ENCODE measurements at regions not wholly inside any gene's neighbourhood (a gene's known extent, or its start where the extent isn't known, plus 50 kb on each side); places are given as distances from the start of the nearest gene placed in this dataset.
"Not testable (repeated sequence)": the region's sequence is repeated elsewhere in the genome, so short reads cannot be mapped to it uniquely, and the experiment has no call there.

GRCh38 chr2:87548681-87549536, 199.0 kb upstream of the PLGLB2 start:
- DNase-seq: not testable (repeated sequence)

GRCh38 chr2:87549561-87550202, 198.2 kb upstream of the PLGLB2 start:
- not testable (repeated sequence) for DNase-seq

DNA sequence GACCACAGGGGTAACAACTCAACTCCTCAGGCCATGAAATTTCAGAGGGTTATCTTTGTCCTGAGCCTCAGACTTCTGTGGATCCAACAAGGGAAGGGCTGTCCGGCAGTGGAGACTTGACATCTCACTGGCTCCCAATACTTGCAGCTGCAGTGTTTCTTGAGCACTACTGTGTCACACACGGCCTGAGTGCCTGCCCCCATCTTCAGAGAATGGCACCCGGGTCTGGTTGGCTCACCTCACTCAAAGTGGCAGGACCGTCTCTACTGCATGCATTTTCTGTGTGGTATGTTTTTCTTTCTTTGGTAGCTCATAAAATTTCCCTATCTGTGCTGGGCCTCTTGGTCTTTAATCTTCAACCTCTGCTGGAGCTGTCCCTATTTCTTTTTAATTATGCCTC, 193.2 kb upstream of the PLGLB2 start:
- not testable (repeated sequence) for DNase-seq

DNA sequence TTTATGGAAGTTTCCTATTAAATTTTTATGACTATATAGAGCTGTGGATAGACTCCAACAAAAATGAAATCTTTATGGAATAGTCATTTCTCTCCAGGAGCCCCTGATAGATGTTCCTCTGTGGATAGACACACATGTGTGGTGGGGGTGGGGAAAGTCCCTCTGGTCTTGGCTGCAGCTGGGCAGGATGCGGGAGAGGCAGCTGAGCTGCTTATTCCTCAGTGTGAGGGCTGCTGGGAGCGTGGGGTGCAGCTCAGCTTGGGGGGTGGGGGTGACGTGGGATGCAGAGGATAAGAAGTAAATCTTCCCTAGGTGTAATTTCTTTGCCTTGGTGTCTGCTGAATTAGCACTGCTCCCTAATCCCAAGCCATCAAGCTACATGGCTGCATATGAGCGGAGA, 192.8 kb upstream of the PLGLB2 start:
- not testable (repeated sequence) for DNase-seq

- not testable (repeated sequence) for DNase-seq
These were observed 188.9 kb upstream of the PLGLB2 start for GRCh38 chr2:87559001-87559400.

- not testable (repeated sequence) for DNase-seq
These were observed 188.2 kb upstream of the PLGLB2 start for GRCh38 chr2:87559735-87560134.

DNA sequence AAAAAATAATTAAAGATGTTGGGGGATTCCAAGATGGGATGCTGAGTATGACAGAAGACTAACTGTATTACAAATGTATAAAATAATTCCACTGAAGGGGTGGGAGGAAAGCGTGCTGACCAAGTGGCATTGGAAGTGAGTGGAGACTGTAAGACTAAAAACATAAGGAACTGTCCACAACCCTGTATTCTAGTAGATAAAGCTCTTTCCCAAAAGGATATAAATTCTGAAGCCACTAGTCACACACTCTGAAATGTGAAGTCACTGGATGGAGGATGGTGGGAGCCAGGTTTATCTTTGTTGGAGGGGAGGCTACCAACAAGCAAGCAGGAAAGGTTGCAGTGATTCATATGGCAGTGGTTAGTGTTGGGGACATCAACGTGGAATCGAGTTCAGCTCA, 182.8 kb upstream of the PLGLB2 start:
- not testable (repeated sequence) for DNase-seq

DNA sequence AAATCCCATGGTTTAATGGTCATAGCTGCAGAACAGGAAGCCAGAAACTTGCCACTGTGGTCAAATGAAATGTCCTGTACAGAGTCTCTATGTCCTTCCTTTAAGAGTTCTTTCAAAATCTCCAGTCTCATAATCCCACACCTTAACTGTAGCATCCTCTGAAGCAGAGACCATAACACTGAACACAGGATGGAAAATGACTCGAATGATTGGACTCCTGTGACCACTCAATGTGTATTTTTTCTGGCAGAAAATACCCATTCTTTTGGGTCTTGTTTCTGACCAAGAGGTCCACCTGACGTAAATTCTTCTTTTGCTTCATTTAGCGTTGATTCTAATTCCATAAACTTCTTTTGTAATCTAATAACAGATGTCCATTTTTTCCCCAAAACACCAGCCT, 181.4 kb upstream of the PLGLB2 start:
- not testable (repeated sequence) for DNase-seq

GRCh38 chr2:87567093-87567492, 180.8 kb upstream of the PLGLB2 start:
- DNase-seq: not testable (repeated sequence)

- DNase-seq: not testable (repeated sequence)
These were observed 180.0 kb upstream of the PLGLB2 start for GRCh38 chr2:87567912-87568311.

DNA sequence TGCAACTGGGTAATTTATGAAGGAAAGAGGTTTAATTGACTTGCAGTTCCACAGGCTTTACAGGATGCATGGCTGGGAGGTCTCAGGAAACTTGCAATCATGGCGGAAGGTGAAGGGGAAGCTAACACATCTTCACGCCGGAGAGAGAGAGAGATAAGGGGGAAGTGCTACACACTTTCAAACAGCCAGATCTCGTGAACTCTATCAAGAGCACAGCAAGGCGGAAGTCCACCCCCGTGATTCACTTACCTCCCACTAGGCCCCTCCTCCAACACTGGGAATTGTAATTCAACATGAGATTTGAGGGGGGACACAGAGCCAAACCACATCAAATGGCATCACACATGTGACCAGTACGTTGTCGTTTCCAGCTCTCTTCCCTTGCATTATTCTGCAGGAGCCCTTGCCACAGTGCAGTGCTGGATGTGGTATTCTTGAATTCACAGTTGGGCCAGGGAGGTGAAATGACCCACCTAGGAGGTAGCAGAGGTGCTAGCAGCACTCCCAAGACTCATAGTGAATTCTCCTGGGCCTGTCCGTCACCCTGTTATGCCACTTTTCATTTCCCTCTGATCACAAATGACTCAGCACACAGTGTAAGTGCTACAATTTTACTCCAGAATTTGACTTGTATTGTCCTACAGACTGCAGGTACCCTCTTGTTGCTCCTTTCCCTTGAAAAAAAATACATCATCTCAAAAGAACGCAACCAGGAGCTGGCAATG, 179.2 kb upstream of the PLGLB2 start:
- peak in 3 of 4 experiments; percentile 21 to 42 (median 36) for DNase-seq

DNA sequence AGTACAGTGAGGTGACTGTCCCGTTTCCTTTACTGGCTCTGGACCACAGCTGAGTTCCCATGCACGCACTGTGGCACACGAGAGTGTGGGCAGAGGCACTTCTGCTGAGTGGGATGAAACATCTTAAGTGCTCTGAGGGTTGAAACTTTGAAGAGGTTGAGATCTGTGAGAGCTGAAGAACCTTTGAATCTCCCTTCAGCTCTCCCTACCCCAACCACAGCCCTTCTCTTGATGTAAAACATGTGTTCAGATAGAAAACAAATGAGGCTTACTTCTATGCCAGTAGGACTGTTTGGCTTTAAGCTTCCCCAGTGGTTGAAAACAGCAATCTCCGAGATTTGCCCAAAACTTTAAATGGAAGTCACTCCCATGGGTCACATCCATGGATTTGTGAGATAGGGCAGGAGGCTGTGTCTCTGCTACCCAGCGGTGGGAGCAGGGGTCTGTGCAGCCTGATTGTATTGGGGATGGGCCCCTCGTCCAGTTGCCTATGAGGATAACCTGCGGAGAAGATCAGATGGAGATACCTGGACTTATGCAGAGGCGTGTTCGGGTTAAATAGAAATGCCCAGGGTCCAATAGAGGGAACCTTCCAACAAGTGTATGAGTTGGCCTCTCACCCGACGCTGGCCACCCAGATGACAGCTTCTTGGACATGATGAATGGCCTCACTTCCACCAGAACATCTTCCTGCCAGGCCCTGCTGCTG, 178.0 kb upstream of the PLGLB2 start:
- not testable (repeated sequence) for DNase-seq

DNA sequence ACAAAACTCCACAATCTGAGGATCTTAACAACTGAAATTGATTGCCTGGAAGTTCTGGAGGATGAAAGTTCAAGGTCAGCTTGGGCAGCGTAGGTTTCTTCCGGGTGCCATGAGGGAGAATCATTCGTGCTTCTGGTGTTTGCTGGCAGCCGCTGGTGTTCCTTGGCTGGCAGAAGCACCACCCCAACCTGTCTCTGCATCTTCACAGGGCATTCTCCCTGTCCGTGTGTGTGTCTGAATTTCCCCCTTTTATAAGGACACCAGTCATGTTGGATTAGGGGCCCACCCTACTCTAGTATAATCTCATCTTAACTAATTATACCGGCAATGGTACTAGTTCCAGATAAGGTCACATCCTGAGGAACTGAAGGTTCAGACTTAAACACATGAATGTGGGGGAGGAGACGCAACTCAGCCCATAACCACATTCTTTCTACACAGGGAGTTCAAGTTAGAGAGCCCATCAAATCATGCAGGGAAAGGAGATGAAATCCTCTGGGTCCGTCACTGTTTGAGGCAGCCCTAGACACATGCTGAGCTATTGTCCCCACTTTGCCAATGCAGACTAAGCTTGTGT, 175.9 kb upstream of the PLGLB2 start:
- DNase-seq: not testable (repeated sequence)

GRCh38 chr2:87572906-87573305, 175.0 kb upstream of the PLGLB2 start:
- not testable (repeated sequence) for DNase-seq

DNA sequence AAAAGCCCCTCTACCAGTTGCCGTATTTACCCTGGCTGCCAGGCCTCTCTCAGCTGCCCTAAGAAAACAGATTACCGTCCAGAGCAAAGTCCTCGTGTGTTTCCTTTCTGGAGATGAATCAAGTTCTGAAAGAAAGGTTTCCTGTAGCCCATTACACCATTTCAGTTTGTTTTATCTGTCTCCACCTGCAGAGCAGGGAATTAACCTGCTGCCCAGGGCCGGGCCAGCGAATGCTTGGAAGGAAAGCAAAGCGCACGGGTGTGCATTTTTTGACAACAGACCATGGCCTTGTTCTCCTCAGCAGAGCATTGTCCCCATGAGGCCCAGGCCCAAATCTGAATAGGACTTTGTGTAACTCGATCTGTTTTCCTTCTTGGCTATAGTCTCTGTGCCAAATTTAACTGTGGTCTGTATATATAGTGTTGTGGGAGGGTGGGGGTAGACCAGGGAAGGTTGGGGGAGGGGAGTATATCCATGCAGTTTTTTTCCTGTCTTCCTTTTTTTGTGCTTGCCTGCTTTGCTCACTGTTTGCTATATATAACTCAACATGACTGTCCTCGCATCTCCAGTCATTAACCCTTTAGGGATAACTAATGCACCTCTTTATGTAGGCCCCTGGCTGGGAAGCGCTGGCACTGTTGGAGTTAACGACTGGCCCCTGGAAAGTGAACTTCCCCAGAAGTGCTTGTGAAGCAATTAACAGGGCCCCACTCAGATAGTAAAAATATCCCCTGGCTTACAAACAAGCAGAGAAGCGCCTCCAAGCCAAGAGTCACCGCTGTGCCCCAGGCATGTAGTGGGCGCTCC, 174.3 kb upstream of the PLGLB2 start:
- not testable (repeated sequence) for DNase-seq

DNA sequence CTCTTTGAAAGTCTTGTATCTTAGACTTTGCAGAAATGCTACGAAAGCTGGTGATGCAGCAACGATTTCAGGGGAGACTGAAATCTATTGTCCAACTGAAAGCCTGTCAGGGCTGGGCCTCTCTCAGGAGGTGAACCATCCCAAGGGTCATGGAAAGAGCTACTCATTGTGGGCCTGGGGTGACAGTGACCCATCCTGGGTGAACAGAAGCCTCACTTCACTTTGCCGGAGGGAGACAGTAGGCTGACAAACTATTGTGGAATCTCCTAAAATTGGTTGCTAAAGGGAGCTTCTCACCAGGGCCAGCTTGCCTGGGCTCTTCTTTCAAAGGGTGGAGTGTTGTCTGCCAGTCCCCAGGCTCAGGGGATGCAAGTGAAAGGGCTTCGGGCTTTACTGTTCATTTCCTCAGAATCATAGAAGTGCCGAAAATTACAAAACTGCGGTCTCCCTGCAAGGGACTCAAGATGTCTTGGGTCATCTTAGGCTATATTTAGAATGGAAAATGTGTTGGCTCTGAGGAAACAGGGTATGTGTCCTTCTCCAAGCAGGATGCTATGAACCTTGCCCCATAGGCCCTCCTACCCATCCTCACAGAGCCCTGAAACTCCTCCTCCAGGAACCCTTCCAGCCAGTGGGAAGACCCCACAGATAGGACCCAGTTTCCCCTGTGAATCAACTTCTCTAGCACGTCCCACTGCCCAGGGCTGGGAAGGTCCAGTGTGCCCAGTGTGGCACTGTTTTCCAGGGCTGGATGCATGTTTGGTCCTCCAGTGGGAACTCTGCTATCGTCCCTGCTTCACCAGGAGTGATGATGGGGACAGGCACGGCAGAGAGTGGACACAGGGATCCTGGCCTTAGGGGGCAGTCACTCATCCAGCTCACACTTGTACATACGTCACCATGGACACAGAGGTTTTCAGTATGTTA, 173.4 kb upstream of the PLGLB2 start:
- DNase-seq: peak in 1 of 4 experiments; percentile 5

DNA sequence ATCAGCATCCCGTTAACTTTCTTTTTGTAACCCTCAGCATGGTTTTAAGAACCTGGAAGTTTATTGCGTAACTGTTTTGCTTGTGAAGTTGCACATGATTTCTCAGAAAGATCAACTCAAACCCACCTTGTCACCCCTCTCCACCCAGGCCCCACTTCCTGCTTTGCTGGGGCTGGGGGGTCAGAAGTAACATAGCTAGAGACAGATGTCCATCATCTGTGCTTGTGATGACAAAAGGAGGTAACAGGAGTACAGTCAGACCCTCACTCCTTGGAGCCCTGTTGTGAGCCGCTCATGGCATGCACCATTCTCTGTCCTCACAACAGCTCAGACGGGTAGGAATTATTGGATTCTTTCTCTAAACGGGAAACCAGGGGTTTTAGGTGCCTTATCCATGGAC, 172.7 kb upstream of the PLGLB2 start:
- DNase-seq: not testable (repeated sequence)

DNA sequence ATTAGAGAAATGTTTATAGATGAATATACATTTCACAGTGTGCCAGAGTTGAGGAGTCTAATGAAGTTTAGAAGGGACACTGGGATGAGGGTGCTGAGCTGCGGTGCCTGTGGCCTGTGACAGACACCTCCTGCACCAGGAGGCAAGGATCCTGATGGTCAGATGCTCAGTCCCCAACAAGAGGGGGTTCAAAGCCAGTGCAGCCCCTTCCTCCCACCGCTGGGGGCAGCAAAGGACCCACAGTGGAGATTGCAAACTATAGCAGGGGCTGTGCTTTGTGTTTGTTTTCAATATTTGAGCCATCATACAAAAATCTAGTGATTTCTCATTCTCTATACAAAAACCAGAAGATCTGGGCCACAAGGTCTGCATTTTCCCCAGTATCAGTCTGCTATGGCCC, 170.5 kb upstream of the PLGLB2 start:
- not testable (repeated sequence) for DNase-seq

GRCh38 chr2:87582152-87582551, 165.7 kb upstream of the PLGLB2 start:
- not testable (repeated sequence) for DNase-seq

GRCh38 chr2:87582579-87582978, 165.3 kb upstream of the PLGLB2 start:
- DNase-seq: not testable (repeated sequence)
